HepG2 (cell line): ENCODE measurements at regions not wholly inside any gene's neighbourhood (a gene's known extent, or its start where the extent isn't known, plus 50 kb on each side); places are given as distances from the start of the nearest gene placed in this dataset.

Experiments used
- CHD2 ChIP-seq: IDR thresholded peaks from 2 replicates; pipeline ENCODE4 v1.6.1; 2011; ENCODE audit warnings: low read depth, low read length, improper control_type of control experiment
- FOXC1 ChIP-seq: sonication (generic); formaldehyde crosslinking; IDR thresholded peaks from 2 replicates; pipeline ENCODE4 v1.8.0; 2022; ENCODE audit warnings: mild to moderate bottlenecking, missing genetic modification reagents, borderline replicate concordance
- HOXA5 ChIP-seq: sonication (generic); formaldehyde crosslinking; IDR thresholded peaks from 2 replicates; pipeline ENCODE4 v1.4.0; 2020; ENCODE audit warnings: missing genetic modification reagents
- MXI1 ChIP-seq: IDR thresholded peaks from 3 replicates; pipeline ENCODE4 v1.6.1; 2012; ENCODE audit warnings: low read depth, low read length, inconsistent platforms, borderline replicate concordance
- NKX3-1 ChIP-seq: sonication (generic); formaldehyde crosslinking; IDR thresholded peaks from 2 replicates; pipeline ENCODE4 v1.5.0; 2020; ENCODE audit warnings: missing genetic modification reagents
- PAX8 ChIP-seq: sonication (generic); formaldehyde crosslinking; IDR thresholded peaks from 2 replicates; pipeline ENCODE4 v1.8.0; 2022; ENCODE audit warnings: mild to moderate bottlenecking, missing genetic modification reagents, borderline replicate concordance
- PPARG ChIP-seq: conservative IDR thresholded peaks from 2 replicates; pipeline ENCODE4 v1.6.1; 2016; ENCODE audit warnings: missing biosample characterization, missing genetic modification reagents
- REL ChIP-seq: sonication (generic); formaldehyde crosslinking; conservative IDR thresholded peaks from 2 replicates; pipeline ENCODE4 v1.8.0; 2022; ENCODE audit warnings: mild to moderate bottlenecking, missing genetic modification reagents, moderate library complexity
- TFDP2 ChIP-seq: sonication (generic); formaldehyde crosslinking; IDR thresholded peaks from 2 replicates; pipeline ENCODE4 v1.4.0; 2020; ENCODE audit warnings: missing genetic modification reagents
- YEATS4 ChIP-seq: sonication (generic); formaldehyde crosslinking; IDR thresholded peaks from 2 replicates; pipeline ENCODE4 v1.4.0; 2020; ENCODE audit warnings: missing genetic modification reagents, borderline replicate concordance
- ZBTB25 ChIP-seq: IDR thresholded peaks from 2 replicates; pipeline ENCODE4 v1.6.1; 2018; ENCODE audit warnings: missing genetic modification reagents
- ZBTB40 ChIP-seq, 2 experiments: fragments of 450-650 bp in 1 of 2; sonication (generic) in 1 of 2; formaldehyde crosslinking in 1 of 2; IDR thresholded peaks; 2 replicates each; pipeline versions ENCODE4 v1.6.1 to v1.8.0; 2016 to 2022; ENCODE audit warnings: antibody characterized with exemption in 1 of 2, mild to moderate bottlenecking in 1 of 2, missing genetic modification reagents in 1 of 2
- ZFP82 ChIP-seq: sonication (generic); formaldehyde crosslinking; IDR thresholded peaks from 2 replicates; pipeline ENCODE4 v1.5.1; 2020; ENCODE audit warnings: mild to moderate bottlenecking, missing genetic modification reagents, borderline replicate concordance
- ZNF225 ChIP-seq: sonication (generic); formaldehyde crosslinking; IDR thresholded peaks from 2 replicates; pipeline ENCODE4 v1.4.0; 2020; ENCODE audit warnings: mild to moderate bottlenecking, missing genetic modification reagents
- ZNF33B ChIP-seq: sonication (generic); formaldehyde crosslinking; IDR thresholded peaks from 2 replicates; pipeline ENCODE4 v1.5.1; 2020; ENCODE audit warnings: mild to moderate bottlenecking, missing genetic modification reagents
- ZNF83 ChIP-seq: sonication (generic); formaldehyde crosslinking; IDR thresholded peaks from 2 replicates; pipeline ENCODE4 v1.4.0; 2020; ENCODE audit warnings: missing genetic modification reagents, mild to moderate bottlenecking, borderline replicate concordance
- TF ChIP-seq, protein P1 (sequence below): sonication (generic); formaldehyde crosslinking; IDR thresholded peaks from 2 replicates; pipeline ENCODE4 v1.4.0; 2020; ENCODE audit warnings: mild to moderate bottlenecking, missing genetic modification reagents

DNA sequence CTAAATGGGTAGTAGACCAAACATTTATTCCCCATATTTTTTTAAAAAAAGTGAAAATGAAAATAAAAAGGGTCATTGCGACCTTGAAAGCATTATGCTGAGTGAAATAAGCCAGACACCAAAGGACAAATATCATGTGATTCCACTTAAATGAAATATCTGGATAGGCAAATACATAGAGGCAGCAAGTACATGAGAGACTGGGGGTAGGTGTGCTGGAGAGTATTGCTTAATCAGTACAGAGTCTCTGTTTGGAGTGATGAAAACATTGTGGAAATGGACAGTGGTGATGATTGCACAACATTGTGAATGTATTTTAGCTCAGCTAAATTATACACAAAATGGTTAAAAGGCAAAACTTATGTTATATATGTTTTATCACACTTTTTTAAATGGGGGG, 169.4 kb downstream of the AKR1D1 start (continued):
- no peak for TF ChIP-seq REL (CRISPR knock-in tag)
- TF ChIP-seq TFDP2 (CRISPR knock-in tag): no peak
- no peak for TF ChIP-seq PAX8 (CRISPR knock-in tag)
- no peak for TF ChIP-seq ZNF83
- no peak for TF ChIP-seq ZFP82 (CRISPR knock-in tag)
- TF ChIP-seq ZBTB25 (CRISPR knock-in tag): peak; percentile 68; the same call in 1 of the 2 replicates
- TF ChIP-seq NKX3-1 (CRISPR knock-in tag): 0 out of 2 replicates have a peak, but pooled peaks have one; percentile 42
- TF ChIP-seq ZBTB40 (IDR thresholded peaks at IDR 0.05): no peak
- TF ChIP-seq ZBTB40 (CRISPR knock-in tag; IDR thresholded peaks at IDR 0.05): no peak
- TF ChIP-seq PPARG (CRISPR knock-in tag): 0 out of 2 replicates have a peak, but pooled peaks have one; percentile 76
- TF ChIP-seq HOXA5 (CRISPR knock-in tag): no peak
- no peak for TF ChIP-seq MXI1
- TF ChIP-seq ZNF33B: no peak
- no peak for TF ChIP-seq CHD2
- TF ChIP-seq FOXC1 (CRISPR knock-in tag): no peak
- TF ChIP-seq YEATS4: peak; percentile 33; the same call in 1 of the 2 replicates
- TF ChIP-seq ZNF225 (CRISPR knock-in tag): no peak
- TF ChIP-seq, protein P1, sequence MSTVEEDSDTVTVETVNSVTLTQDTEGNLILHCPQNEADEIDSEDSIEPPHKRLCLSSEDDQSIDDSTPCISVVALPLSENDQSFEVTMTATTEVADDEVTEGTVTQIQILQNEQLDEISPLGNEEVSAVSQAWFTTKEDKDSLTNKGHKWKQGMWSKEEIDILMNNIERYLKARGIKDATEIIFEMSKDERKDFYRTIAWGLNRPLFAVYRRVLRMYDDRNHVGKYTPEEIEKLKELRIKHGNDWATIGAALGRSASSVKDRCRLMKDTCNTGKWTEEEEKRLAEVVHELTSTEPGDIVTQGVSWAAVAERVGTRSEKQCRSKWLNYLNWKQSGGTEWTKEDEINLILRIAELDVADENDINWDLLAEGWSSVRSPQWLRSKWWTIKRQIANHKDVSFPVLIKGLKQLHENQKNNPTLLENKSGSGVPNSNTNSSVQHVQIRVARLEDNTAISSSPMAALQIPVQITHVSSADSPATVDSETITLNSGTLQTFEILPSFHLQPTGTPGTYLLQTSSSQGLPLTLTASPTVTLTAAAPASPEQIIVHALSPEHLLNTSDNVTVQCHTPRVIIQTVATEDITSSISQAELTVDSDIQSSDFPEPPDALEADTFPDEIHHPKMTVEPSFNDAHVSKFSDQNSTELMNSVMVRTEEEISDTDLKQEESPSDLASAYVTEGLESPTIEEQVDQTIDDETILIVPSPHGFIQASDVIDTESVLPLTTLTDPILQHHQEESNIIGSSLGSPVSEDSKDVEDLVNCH (CRISPR knock-in tag): no peak
